ENCODE measurements at regions not wholly inside any gene's neighbourhood (a gene's known extent, or its start where the extent isn't known, plus 50 kb on each side); places are given as distances from the start of the nearest gene placed in this dataset.
A peak's percentile ranks its signal among the peaks of the same experiment; 100 is the strongest.

- no peak for TF ChIP-seq CTCF (IDR thresholded peaks at IDR 0.05; ENCODE audit: insufficient read depth, low read depth, low read length, missing control alignments)
- no peak overlapping the region for H3K4me3 ChIP-seq (ENCODE audit: low read length)
- no peak for DNase-seq (ENCODE audit: low read depth)
These were observed 610.9 kb downstream of the ADGRL2 start for GRCh38 chr1:82411605-82412004.

GRCh38 chr1:82405333-82405732 is 604.6 kb downstream of the ADGRL2 start:
- no peak for DNase-seq (ENCODE audit: low read depth)
- no peak for TF ChIP-seq CTCF (IDR thresholded peaks at IDR 0.05; ENCODE audit: insufficient read depth, low read depth, low read length, missing control alignments)
- H3K4me3 ChIP-seq (ENCODE audit: low read length): no peak overlapping the region

GRCh38 chr1:82401116-82401515 is 600.4 kb downstream of the ADGRL2 start:
- no peak for TF ChIP-seq CTCF (IDR thresholded peaks at IDR 0.05; ENCODE audit: insufficient read depth, low read depth, low read length, missing control alignments)
- no peak for DNase-seq (ENCODE audit: low read depth)
- no peak overlapping the region for H3K4me3 ChIP-seq (ENCODE audit: low read length)

- DNase-seq (ENCODE audit: low read depth): no peak
- TF ChIP-seq CTCF (IDR thresholded peaks at IDR 0.05; ENCODE audit: insufficient read depth, low read depth, low read length, missing control alignments): no peak
These were observed 599.8 kb downstream of the ADGRL2 start for GRCh38 chr1:82400521-82400920.

GRCh38 chr1:82399093-82399492 is 598.4 kb downstream of the ADGRL2 start:
- no peak overlapping the region for H3K4me3 ChIP-seq (ENCODE audit: low read length)
- DNase-seq (ENCODE audit: low read depth): no peak
- no peak for TF ChIP-seq CTCF (IDR thresholded peaks at IDR 0.05; ENCODE audit: insufficient read depth, low read depth, low read length, missing control alignments)

More at GRCh38 chr1:82400521-82400920, 599.8 kb downstream of the ADGRL2 start:
- H3K4me3 ChIP-seq (ENCODE audit: low read length): no peak overlapping the region

- peak; percentile 37 for DNase-seq (ENCODE audit: low read depth)
- TF ChIP-seq CTCF (IDR thresholded peaks at IDR 0.05; ENCODE audit: insufficient read depth, low read depth, low read length, missing control alignments): no peak
- H3K4me3 ChIP-seq (ENCODE audit: low read length): no peak overlapping the region
These were observed 597.6 kb downstream of the ADGRL2 start for GRCh38 chr1:82398357-82398756.

GRCh38 chr1:82395440-82395839 is 594.7 kb downstream of the ADGRL2 start:
- no peak overlapping the region for H3K4me3 ChIP-seq (ENCODE audit: low read length)
- DNase-seq (ENCODE audit: low read depth): no peak
- TF ChIP-seq CTCF (IDR thresholded peaks at IDR 0.05; ENCODE audit: insufficient read depth, low read depth, low read length, missing control alignments): no peak
